ENCODE measurements at regions not wholly inside any gene's neighbourhood (a gene's known extent, or its start where the extent isn't known, plus 50 kb on each side); places are given as distances from the start of the nearest gene placed in this dataset.
"Not testable (repeated sequence)": the region's sequence is repeated elsewhere in the genome, so short reads cannot be mapped to it uniquely, and the experiment has no call there.

DNA sequence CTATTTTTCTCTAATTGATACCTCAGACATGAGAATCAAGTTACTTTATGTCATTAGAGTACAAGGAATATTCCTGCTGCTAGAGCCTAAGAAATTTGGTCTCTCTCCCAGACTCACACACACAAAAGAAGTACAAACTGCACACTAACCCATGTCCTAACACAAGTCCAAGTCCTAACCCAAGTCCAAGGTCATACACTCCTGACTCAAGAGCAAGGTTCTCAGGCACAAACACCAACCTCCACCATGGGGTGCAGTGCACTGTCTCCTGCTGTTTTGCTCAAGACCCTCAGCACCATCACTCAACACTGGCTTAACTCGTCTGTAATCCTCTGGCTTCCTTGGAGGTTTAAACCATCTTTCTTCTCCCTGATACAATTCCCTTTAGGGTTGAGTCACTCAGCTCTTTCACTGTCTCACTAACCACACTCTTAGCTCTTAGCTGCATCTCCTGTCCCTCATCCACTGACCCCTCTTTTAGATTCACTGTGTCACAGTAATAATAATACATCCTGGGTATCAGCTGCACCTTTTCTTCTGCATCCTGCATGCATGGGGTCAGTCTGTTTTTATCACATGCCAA, 129.8 kb downstream of the BCL2L11 start:
- Histone ChIP-seq H3K27me3 (ENCODE audit: control insufficient read depth in 2 of 2, insufficient read depth in 2 of 2, low read length in 2 of 2) (no peaks in the 10 kb centered on the region), H3K4me1 (ENCODE audit: control insufficient read depth in 2 of 2, insufficient read depth in 2 of 2, low read length in 2 of 2) (no peaks in the 10 kb centered on the region), H3K27ac (ENCODE audit: low read depth in 2 of 2, low read length in 2 of 2) (no peak overlapping the region), H3K36me3 (ENCODE audit: control insufficient read depth in 2 of 2, insufficient read depth in 2 of 2, low read length in 2 of 2) (no peaks in the 10 kb centered on the region), H3K9me3 (ENCODE audit: control insufficient read depth in 2 of 2, low read length in 2 of 2) (no peaks in the 10 kb centered on the region), H3K4me3 (ENCODE audit: low read length in 2 of 2) (no peak overlapping the region), H3K9ac (ENCODE audit: low read depth in 1 of 2, low read length in 2 of 2) (no peak overlapping the region)

DNA sequence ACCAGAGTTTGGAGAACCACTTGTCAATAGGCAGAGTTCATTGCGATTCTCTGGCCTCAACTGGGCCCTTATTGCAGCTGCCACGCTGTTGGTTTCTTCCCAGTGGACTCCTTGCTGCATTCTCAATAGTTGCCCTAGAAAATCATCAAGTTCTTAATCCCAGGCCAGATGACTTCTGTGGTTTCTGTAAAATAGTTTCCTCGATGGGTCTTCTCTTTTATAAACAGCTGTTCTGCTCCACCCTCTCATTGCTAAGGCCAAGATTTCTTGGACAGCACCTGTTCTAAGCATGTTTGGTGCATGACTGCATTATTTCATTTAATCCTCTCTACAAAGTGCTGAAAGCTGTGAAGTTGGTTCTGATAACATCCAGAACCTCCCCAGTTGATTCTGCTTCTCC, 131.0 kb downstream of the BCL2L11 start:
- H3K4me3 ChIP-seq (ENCODE audit: low read length in 2 of 2) = no peak overlapping the region
- no peaks in the 10 kb centered on the region for H3K4me1 ChIP-seq (ENCODE audit: control insufficient read depth in 2 of 2, insufficient read depth in 2 of 2, low read length in 2 of 2)
- no peaks in the 10 kb centered on the region for H3K36me3 ChIP-seq (ENCODE audit: control insufficient read depth in 2 of 2, insufficient read depth in 2 of 2, low read length in 2 of 2)
- no peaks in the 10 kb centered on the region for H3K27me3 ChIP-seq (ENCODE audit: control insufficient read depth in 2 of 2, insufficient read depth in 2 of 2, low read length in 2 of 2)
- H3K9me3 ChIP-seq (ENCODE audit: control insufficient read depth in 2 of 2, low read length in 2 of 2) = no peaks in the 10 kb centered on the region
- H3K9ac ChIP-seq (ENCODE audit: low read depth in 1 of 2, low read length in 2 of 2) = no peak overlapping the region
- H3K27ac ChIP-seq (ENCODE audit: low read depth in 2 of 2, low read length in 2 of 2) = no peak overlapping the region

DNA sequence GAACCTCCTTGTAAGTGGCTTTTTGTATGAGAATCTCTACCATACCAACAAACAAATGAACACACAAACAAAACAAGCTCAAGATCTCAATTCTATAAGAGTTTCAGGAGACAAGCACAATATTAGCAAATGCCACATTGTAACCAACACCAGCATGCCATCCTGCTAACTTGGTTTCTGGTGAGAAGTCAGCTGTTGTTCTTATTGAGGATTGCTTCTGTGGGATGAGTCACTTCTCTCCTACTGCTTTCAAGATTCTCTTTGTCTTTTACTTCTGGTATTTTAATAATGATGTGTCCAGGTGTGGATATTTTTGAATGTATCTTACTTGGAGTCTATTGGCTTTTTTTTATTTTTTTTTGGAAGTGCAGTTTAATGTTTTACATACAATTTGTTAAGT, 131.7 kb downstream of the BCL2L11 start:
- H3K27me3 ChIP-seq (ENCODE audit: control insufficient read depth in 2 of 2, insufficient read depth in 2 of 2, low read length in 2 of 2) = no peaks in the 10 kb centered on the region
- no peaks in the 10 kb centered on the region for H3K36me3 ChIP-seq (ENCODE audit: control insufficient read depth in 2 of 2, insufficient read depth in 2 of 2, low read length in 2 of 2)
- H3K4me1 ChIP-seq (ENCODE audit: control insufficient read depth in 2 of 2, insufficient read depth in 2 of 2, low read length in 2 of 2) = no peaks in the 10 kb centered on the region
- no peak overlapping the region for H3K27ac ChIP-seq (ENCODE audit: low read depth in 2 of 2, low read length in 2 of 2)
- H3K4me3 ChIP-seq (ENCODE audit: low read length in 2 of 2) = no peak overlapping the region
- no peak overlapping the region for H3K9ac ChIP-seq (ENCODE audit: low read depth in 1 of 2, low read length in 2 of 2)
- H3K9me3 ChIP-seq (ENCODE audit: control insufficient read depth in 2 of 2, low read length in 2 of 2) = no peaks in the 10 kb centered on the region

DNA sequence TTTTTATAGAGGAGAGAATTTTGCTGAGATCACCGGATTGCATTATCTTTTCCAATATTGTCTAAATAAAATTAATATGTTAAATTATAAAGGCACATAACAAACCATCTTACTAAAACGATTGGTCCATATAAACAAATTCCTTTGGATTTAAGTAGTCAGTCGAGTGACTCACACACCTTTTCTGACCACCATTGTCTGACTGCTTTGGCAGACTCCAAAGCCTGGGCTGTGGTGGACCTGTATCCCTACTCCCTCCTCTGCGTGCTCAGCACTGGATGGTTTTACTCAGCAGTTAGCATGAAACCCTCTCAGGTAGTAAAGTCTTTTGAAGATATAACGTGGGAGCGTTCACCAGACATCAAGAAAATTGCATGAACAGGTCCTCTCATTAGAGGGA, 134.2 kb downstream of the BCL2L11 start:
- not testable (repeated sequence) for H3K27me3 ChIP-seq (ENCODE audit: control insufficient read depth in 2 of 2, insufficient read depth in 2 of 2, low read length in 2 of 2); H3K4me3 ChIP-seq (ENCODE audit: low read length in 2 of 2); H3K4me1 ChIP-seq (ENCODE audit: control insufficient read depth in 2 of 2, insufficient read depth in 2 of 2, low read length in 2 of 2); H3K27ac ChIP-seq (ENCODE audit: low read depth in 2 of 2, low read length in 2 of 2); H3K9ac ChIP-seq (ENCODE audit: low read depth in 1 of 2, low read length in 2 of 2); H3K9me3 ChIP-seq (ENCODE audit: control insufficient read depth in 2 of 2, low read length in 2 of 2); H3K36me3 ChIP-seq (ENCODE audit: control insufficient read depth in 2 of 2, insufficient read depth in 2 of 2, low read length in 2 of 2)

DNA sequence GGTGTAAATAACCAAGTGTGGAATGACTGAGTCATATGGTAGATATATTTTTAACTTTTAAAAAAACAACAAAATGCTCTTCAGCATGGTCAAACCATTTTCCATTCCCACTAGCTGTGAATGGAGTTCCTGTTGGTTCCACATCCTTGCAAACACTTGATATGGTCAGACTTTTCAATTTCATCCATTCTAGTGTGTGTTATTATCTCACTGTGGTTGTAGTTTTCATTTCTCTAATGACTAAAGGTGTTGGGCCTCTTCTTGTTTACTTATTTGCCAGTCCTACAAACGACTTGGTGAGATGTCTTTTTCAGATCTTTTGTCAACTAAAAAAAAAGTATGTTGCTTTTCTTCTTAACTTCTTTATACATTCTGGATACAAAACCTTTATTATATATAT, 135.9 kb downstream of the BCL2L11 start:
- not testable (repeated sequence) for H3K36me3 ChIP-seq (ENCODE audit: control insufficient read depth in 2 of 2, insufficient read depth in 2 of 2, low read length in 2 of 2); H3K4me1 ChIP-seq (ENCODE audit: control insufficient read depth in 2 of 2, insufficient read depth in 2 of 2, low read length in 2 of 2); H3K9me3 ChIP-seq (ENCODE audit: control insufficient read depth in 2 of 2, low read length in 2 of 2); H3K9ac ChIP-seq (ENCODE audit: low read depth in 1 of 2, low read length in 2 of 2); H3K27ac ChIP-seq (ENCODE audit: low read depth in 2 of 2, low read length in 2 of 2); H3K4me3 ChIP-seq (ENCODE audit: low read length in 2 of 2); H3K27me3 ChIP-seq (ENCODE audit: control insufficient read depth in 2 of 2, insufficient read depth in 2 of 2, low read length in 2 of 2)

DNA sequence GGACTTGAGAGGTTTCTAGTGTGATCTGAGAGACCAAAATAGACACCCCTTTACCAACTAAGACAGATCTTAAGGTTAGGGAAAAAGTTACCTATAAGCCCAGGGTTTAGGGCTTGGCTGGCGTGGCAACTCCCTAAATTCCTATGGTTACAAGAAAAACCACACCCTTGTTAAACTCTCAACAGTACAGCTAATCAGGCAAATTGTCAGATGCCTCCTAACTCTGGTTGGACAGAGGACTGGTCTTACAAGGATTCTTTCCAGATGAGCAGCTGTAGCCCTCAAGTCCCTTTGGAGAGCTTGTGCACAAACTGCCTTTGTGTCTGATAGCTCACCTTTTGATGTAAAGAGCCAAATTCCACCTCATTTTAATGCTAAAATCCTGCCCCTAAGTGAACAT, 136.9 kb downstream of the BCL2L11 start:
- H3K4me3 ChIP-seq (ENCODE audit: low read length in 2 of 2); H3K27me3 ChIP-seq (ENCODE audit: control insufficient read depth in 2 of 2, insufficient read depth in 2 of 2, low read length in 2 of 2); H3K9ac ChIP-seq (ENCODE audit: low read depth in 1 of 2, low read length in 2 of 2): not testable (repeated sequence)

DNA sequence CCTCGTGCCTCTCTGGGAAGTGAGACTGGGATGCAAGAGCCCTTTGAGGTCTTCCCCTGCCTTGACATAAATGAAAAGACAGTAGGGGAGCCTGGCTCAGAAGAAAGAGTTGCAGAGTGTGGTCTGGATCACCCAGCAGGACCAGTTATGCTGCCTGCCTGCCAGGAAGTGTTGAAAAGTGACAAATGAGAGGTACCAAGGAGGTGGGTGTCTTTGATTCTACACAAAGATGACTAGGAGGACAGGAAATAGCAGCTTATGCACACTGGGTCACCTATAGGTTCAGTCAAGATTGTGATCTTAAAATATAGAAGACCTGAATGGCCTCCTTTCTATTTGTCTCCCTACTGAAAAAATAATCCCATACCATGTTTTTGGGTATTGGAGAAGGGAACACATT, 137.6 kb downstream of the BCL2L11 start:
- H3K27ac ChIP-seq (ENCODE audit: low read depth in 2 of 2, low read length in 2 of 2); H3K9ac ChIP-seq (ENCODE audit: low read depth in 1 of 2, low read length in 2 of 2); H3K36me3 ChIP-seq (ENCODE audit: control insufficient read depth in 2 of 2, insufficient read depth in 2 of 2, low read length in 2 of 2); H3K27me3 ChIP-seq (ENCODE audit: control insufficient read depth in 2 of 2, insufficient read depth in 2 of 2, low read length in 2 of 2); H3K4me1 ChIP-seq (ENCODE audit: control insufficient read depth in 2 of 2, insufficient read depth in 2 of 2, low read length in 2 of 2); H3K9me3 ChIP-seq (ENCODE audit: control insufficient read depth in 2 of 2, low read length in 2 of 2); H3K4me3 ChIP-seq (ENCODE audit: low read length in 2 of 2): not testable (repeated sequence)

More for the DNA sequence above, 136.9 kb downstream of the BCL2L11 start:
- not testable (repeated sequence) for H3K36me3 ChIP-seq (ENCODE audit: control insufficient read depth in 2 of 2, insufficient read depth in 2 of 2, low read length in 2 of 2); H3K4me1 ChIP-seq (ENCODE audit: control insufficient read depth in 2 of 2, insufficient read depth in 2 of 2, low read length in 2 of 2); H3K27ac ChIP-seq (ENCODE audit: low read depth in 2 of 2, low read length in 2 of 2); H3K9me3 ChIP-seq (ENCODE audit: control insufficient read depth in 2 of 2, low read length in 2 of 2)

DNA sequence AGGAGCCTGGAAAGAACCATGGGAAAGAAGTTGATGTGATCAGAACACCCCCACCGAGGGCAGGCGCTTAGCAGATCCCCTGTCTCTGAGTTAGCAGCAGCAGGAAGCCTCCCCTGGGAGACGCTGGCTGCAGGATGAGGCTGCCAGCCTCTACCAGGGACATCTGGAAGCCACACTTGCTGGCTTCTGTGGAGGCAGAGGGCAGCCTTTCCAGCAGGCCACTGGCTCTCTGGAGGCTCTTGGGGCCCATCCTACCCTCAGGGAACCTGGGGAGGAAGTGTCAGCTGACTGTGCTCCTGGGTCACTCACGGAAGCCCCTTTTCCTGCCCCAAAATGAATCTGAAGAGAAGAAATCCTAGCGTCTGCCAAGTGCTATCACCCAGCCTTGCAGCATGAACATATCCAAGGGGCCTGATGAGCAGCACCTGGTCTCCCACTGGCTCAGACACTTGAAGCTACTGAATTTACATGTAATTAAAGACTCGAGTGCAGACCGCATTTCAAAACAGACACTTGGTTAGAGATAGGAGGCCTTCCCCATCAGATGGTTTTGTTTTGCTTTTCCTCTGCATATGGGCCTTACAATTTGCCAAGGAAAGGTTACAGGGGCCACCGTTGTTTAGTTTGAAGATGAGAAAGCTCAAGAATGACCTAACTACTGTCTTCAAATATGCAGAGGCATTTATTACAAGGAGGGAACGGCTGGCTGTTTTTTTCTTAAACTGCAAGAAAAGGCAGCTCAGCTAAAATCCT, 142.1 kb downstream of the BCL2L11 start:
- H3K4me1 ChIP-seq (ENCODE audit: control insufficient read depth in 2 of 2, insufficient read depth in 2 of 2, low read length in 2 of 2); H3K27ac ChIP-seq (ENCODE audit: low read depth in 2 of 2, low read length in 2 of 2); H3K9ac ChIP-seq (ENCODE audit: low read depth in 1 of 2, low read length in 2 of 2); H3K4me3 ChIP-seq (ENCODE audit: low read length in 2 of 2); H3K36me3 ChIP-seq (ENCODE audit: control insufficient read depth in 2 of 2, insufficient read depth in 2 of 2, low read length in 2 of 2); H3K27me3 ChIP-seq (ENCODE audit: control insufficient read depth in 2 of 2, insufficient read depth in 2 of 2, low read length in 2 of 2); H3K9me3 ChIP-seq (ENCODE audit: control insufficient read depth in 2 of 2, low read length in 2 of 2): not testable (repeated sequence)

DNA sequence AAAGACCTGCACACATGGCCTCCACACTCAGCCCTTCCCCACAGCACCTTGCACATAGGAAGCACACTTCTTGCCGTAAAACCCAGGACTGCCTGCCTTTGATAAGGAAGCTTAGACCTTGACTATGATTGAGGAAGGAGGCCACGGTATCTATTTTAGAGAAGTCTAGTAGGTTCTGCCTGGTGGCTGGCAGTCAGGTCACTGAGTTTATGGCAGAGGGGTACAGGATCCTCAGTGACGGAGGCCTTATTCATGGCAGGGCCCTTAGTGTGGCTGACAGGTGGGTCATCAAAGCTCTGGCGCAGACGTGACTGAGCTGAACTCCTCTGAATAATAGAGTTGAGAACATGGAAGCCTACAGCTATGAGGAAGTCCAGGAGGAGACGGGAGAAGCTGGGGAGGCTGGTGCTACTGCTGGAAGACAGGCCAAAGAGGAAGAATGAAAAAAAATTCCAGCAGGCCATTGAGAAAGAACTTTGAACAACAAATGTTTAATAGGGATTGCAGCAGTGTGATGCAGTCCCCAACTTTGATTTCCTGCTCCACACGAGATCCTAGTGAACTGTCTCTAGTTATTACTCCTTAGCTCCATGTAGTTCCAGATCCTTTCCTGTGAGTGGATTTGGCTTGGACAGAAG, 142.8 kb downstream of the BCL2L11 start:
- not testable (repeated sequence) for H3K9ac ChIP-seq (ENCODE audit: low read depth in 1 of 2, low read length in 2 of 2); H3K9me3 ChIP-seq (ENCODE audit: control insufficient read depth in 2 of 2, low read length in 2 of 2); H3K4me1 ChIP-seq (ENCODE audit: control insufficient read depth in 2 of 2, insufficient read depth in 2 of 2, low read length in 2 of 2); H3K27me3 ChIP-seq (ENCODE audit: control insufficient read depth in 2 of 2, insufficient read depth in 2 of 2, low read length in 2 of 2); H3K36me3 ChIP-seq (ENCODE audit: control insufficient read depth in 2 of 2, insufficient read depth in 2 of 2, low read length in 2 of 2); H3K4me3 ChIP-seq (ENCODE audit: low read length in 2 of 2); H3K27ac ChIP-seq (ENCODE audit: low read depth in 2 of 2, low read length in 2 of 2)

DNA sequence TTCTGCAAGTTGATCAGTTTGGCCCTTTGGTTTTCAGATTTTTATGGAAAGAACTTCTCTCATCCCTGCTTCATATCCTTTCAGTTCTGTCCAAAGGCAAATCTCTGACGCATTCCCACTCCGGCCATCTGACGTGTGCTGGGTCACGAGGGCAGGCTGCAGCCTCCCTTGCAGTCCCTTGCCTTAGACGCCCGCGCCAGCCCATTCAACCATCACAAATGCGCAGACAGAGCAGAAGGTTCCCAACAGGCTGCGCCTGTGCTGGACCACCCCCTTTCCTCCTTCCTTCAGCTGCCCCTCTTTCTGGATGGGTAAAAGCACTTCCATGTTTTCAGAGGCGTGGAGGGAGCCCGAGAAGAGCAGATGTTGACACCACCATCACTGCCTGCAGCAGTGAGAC, 144.2 kb downstream of the BCL2L11 start:
- H3K9ac ChIP-seq (ENCODE audit: low read depth in 1 of 2, low read length in 2 of 2); H3K27me3 ChIP-seq (ENCODE audit: control insufficient read depth in 2 of 2, insufficient read depth in 2 of 2, low read length in 2 of 2); H3K9me3 ChIP-seq (ENCODE audit: control insufficient read depth in 2 of 2, low read length in 2 of 2); H3K4me1 ChIP-seq (ENCODE audit: control insufficient read depth in 2 of 2, insufficient read depth in 2 of 2, low read length in 2 of 2); H3K4me3 ChIP-seq (ENCODE audit: low read length in 2 of 2); H3K36me3 ChIP-seq (ENCODE audit: control insufficient read depth in 2 of 2, insufficient read depth in 2 of 2, low read length in 2 of 2); H3K27ac ChIP-seq (ENCODE audit: low read depth in 2 of 2, low read length in 2 of 2): not testable (repeated sequence)

Data from mucosa of rectum (tissue), 2 donors.